ENCODE measurements at regions not wholly inside any gene's neighbourhood (a gene's known extent, or its start where the extent isn't known, plus 50 kb on each side); places are given as distances from the start of the nearest gene placed in this dataset.

DNA sequence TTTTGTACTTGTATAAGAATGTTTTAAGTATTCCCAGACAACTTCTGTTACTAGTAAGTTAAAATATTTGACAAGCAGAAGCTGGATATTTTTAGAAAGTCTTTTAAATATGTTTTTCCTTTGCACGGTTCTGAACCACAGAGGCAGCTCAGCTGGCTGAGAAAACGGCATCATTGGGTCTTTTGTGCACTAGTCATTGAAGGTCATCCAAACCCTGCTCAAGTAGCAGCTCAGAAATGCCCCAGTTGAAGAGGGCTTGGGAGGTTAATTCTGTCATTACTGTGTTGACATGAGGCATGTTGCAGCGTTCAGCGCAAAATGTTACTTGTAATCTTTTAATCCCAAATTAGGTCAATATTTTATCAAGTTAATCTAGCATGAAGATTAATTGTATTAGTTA, 383.7 kb upstream of the FAM241A start:
- no peak for DNase-seq

DNA sequence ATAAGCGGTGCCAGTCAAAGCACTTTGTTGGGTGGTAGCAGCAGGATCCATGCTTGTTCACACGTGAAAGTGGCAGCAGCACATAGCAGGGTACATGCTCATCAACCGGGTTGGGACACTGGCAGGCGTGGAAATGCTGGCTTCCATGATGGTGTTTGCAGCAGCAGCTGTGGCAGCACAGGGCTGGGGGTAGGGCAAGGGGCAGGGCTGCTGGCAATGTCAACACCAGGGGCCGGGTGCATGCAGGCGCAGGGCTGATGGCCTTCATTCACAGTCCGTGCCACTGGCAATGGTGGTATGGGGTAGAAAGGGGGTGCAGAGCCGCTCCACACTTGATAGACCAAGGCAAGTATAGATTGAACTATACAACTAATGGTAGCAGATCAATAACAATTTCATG, 374.7 kb upstream of the FAM241A start:
- no peak for DNase-seq

- DNase-seq = no peak
These were observed 371.4 kb upstream of the FAM241A start for GRCh38 chr4:111773858-111774257.

- DNase-seq = no peak
These were observed 369.5 kb upstream of the FAM241A start for GRCh38 chr4:111775556-111776297.

DNA sequence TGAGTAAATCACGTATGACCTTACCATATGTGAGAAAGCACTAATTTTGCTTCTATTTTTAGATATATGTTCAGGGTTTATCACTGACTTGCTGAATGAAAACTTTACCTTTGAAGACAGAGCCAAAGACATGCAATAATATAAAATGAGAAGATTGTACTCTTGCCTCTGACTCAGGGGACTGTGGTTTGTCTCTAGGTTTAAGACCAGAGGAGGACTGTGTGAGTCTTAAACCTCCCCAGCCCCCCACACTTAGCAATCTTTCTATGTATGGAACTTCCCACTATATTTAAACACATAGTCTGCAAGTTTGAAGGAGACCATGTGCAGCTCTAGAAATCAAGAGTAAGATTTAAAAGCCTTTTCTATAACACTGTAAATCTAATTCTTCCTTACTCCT, 368.7 kb upstream of the FAM241A start:
- no peak for DNase-seq

DNA sequence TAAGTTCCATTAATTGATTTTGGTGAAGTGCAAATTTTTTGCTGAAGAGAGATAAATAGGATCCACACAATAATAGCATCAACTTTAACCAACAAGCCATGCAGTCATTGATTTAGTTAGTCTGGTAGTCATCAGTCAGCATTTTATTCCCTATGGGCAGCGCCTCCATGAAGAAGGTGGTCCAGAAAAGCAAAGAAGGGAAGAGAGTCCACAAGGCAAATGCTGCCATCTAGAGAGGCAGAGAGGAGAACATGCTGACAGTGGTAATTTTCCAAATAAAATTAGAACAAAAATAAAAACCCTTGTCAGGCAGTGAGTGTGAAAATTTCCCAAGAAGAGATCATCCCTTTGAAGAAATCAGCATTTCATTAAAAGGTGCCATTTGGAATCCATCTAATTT, 366.7 kb upstream of the FAM241A start:
- no peak for DNase-seq

DNA sequence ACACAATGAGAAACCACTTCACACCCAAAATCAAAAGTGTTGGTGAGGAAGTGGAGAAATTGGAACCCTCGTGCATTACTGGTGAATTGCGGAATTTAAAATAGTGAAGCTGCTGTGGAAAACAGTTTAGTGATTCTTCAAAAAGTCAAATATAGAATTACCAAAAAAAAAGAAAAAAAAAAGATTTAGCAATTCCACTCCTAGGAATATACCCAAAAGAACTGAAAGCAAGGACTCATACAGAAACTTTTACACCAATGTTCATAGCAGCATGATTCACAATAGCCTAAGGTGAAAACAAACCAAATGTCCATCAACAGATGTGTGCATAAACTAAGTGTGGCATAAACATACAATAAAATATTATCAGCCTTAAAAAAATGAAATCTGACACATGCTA, 364.3 kb upstream of the FAM241A start:
- no peak for DNase-seq

GRCh38 chr4:111781611-111782010, 363.6 kb upstream of the FAM241A start:
- DNase-seq = no peak

GRCh38 chr4:111788099-111788498, 357.2 kb upstream of the FAM241A start:
- no peak for DNase-seq

GRCh38 chr4:111789901-111790640, 355.2 kb upstream of the FAM241A start:
- DNase-seq = no peak

DNA sequence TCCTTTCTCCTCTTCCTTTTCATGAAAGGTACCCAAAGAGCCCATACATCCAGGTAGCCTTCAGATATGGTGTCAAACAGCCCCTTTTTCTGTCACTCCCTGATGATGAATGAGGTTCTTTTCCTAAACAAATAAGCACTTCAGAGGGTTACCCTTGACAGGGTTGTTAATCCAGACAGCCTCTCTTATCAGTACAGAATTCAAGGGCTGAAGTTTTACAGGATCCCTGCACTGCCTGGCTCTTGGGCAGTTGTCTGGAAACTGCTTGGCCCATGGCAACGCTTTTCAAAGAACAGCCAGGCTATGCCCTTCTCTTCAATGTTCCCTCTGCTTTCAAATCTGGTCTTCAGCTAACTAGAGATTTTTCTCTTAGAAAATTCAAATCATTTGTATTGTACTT, 352.6 kb upstream of the FAM241A start:
- no peak for DNase-seq

DNA sequence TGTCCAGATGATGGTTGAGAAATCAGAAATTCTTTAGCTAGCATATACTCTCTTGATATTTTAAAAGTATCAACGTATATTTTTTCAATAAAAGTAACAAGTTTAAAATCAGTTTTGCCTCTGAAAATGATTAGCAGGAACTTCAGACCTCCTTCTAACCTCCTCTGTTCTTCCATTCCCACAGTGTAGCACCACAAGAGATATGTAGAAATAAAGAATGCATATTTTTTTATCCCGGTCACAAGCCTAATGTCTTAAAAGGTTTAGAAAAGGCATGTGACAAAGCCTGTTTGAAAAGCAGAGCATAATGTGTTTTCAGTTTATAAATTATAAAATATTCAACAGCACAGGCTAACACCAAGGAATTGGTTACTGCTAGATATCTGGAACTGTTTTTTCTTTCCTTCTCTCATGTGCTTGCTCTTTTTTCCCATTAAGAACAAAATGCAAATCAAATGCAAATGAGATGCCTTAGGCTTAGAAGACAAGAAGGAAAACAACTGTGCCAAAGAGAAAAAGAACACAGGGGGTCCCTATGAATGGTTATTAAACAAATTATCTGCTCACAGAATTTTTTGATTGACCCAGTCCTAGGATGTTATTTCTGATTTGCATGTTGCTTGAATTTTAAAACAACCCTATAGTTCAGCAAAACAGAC, 351.7 kb upstream of the FAM241A start:
- no peak for DNase-seq

GRCh38 chr4:111797455-111798163, 347.6 kb upstream of the FAM241A start:
- no peak for DNase-seq

GRCh38 chr4:111798840-111799239, 346.4 kb upstream of the FAM241A start:
- DNase-seq = no peak

GRCh38 chr4:111800551-111800950, 344.7 kb upstream of the FAM241A start:
- DNase-seq = no peak

- no peak for DNase-seq
These were observed 343.1 kb upstream of the FAM241A start for GRCh38 chr4:111802191-111802590.

- DNase-seq = no peak
These were observed 338.9 kb upstream of the FAM241A start for GRCh38 chr4:111806331-111806730.

GRCh38 chr4:111807576-111807975, 337.7 kb upstream of the FAM241A start:
- DNase-seq = peak; percentile 25

- DNase-seq = no peak
These were observed 337.1 kb upstream of the FAM241A start for GRCh38 chr4:111808174-111808573.

DNA sequence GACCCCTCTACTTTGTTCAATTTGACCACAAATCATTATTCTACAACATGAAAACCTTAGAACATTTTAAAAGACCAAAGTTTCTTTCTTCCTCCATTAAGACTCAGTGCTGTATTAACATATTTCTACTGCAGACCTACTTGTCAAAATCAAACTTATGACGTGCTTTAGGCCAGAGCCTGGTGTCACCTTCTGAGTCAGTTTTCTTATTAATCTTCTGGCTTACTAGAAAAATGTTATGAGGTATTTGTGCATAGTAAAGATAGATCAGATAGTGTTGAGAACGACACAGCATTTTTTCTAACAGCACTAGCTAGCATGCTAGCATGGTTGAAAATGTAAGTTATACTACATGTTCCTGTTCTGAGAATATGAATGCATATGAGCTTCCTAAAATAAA, 333.6 kb upstream of the FAM241A start:
- no peak for DNase-seq

GRCh38 chr4:111812114-111812513, 333.1 kb upstream of the FAM241A start:
- no peak for DNase-seq

DNA sequence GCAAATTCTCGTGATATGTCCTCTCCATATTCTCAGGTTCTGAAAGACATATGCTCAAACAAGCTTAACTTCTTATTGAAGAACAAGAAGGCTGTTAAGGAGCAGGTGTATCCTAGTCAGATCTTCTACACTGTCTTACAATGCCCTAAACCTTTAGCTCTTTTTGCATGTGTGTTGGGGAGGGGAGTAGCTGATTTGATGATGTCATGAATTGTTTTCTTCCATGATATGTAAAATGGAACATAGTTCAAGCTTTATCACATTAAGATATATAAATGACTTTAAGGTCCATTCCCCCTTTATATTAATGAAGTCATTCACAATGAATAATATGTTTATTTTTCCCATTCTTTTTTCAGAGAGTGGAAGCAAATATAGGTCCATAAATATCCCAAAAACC, 332.5 kb upstream of the FAM241A start:
- DNase-seq = no peak

DNA sequence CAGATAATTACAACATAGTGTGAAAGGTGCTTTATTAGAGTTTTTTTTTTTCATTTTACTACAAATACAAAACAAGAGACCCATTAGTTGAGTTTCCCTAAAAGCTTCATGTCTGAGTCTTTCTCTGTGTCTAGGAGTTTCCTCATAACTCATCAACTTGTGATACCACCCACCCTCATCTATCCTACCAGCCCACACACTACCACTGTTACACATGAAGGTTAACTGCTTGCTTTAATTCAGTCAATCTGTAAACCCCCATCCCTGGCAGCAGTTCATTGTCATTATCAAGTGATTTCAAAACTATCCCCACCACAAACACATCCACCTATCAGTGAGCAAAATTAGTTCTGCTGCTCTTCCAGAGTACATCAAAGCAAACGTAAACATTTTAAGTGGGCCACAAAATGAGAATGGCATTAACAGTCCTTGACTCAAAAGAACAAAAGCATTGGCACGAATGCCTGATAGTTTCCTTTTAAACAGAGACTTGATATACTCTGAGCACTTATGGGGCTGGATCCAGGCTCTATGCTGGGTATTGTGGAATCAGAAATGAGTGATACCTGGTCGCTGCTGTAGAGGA, 331.6 kb upstream of the FAM241A start:
- peak; percentile 25 for DNase-seq
